ENCODE measurements at regions not wholly inside any gene's neighbourhood (a gene's known extent, or its start where the extent isn't known, plus 50 kb on each side); places are given as distances from the start of the nearest gene placed in this dataset.

DNA sequence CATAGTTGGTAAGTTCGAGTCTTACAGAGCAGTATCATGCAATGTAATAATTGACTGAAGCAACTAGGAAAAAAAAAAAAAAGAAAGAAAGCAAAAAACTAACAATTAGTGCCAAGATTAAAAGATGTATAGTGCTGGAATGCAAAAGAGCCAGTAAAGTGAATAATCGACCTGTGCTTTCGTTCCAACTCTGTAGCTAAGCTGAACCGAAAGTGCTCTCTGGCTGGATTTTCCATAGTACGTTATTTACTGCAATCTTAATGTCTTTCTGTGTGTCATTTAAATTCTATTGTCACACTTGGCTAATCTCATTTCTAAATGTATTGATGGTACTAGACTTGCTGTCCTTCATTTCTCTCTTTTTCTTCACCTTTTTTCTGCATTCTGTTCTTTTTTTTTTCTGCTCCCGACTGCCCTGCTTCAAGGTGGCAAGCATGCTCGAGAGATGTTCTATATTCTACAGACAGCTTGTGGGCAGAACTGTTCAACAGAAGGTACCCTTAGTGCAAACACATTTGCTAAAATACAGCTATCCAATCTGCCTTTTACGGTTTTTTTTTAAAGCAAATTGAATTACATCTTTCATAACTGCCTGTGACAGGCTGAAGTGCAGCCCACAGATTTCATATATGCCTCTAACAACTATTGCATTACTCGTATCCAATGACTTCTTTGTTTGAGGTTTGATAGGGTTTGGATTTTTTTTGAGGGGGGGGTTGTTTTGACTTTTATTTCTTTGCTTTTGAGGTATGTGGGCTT, 204.2 kb upstream of the MTNR1B start:
- TF ChIP-seq TCF7L2 (IDR thresholded peaks at IDR 0.05; ENCODE audit: low read depth, low read length): no peak
- TF ChIP-seq SIN3A (IDR thresholded peaks at IDR 0.05; ENCODE audit: borderline replicate concordance, insufficient read depth, low read depth, low read length): no peak
- TF ChIP-seq, protein P1, sequence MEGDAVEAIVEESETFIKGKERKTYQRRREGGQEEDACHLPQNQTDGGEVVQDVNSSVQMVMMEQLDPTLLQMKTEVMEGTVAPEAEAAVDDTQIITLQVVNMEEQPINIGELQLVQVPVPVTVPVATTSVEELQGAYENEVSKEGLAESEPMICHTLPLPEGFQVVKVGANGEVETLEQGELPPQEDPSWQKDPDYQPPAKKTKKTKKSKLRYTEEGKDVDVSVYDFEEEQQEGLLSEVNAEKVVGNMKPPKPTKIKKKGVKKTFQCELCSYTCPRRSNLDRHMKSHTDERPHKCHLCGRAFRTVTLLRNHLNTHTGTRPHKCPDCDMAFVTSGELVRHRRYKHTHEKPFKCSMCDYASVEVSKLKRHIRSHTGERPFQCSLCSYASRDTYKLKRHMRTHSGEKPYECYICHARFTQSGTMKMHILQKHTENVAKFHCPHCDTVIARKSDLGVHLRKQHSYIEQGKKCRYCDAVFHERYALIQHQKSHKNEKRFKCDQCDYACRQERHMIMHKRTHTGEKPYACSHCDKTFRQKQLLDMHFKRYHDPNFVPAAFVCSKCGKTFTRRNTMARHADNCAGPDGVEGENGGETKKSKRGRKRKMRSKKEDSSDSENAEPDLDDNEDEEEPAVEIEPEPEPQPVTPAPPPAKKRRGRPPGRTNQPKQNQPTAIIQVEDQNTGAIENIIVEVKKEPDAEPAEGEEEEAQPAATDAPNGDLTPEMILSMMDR (IDR thresholded peaks at IDR 0.05): no peak
- TF ChIP-seq, protein P2, sequence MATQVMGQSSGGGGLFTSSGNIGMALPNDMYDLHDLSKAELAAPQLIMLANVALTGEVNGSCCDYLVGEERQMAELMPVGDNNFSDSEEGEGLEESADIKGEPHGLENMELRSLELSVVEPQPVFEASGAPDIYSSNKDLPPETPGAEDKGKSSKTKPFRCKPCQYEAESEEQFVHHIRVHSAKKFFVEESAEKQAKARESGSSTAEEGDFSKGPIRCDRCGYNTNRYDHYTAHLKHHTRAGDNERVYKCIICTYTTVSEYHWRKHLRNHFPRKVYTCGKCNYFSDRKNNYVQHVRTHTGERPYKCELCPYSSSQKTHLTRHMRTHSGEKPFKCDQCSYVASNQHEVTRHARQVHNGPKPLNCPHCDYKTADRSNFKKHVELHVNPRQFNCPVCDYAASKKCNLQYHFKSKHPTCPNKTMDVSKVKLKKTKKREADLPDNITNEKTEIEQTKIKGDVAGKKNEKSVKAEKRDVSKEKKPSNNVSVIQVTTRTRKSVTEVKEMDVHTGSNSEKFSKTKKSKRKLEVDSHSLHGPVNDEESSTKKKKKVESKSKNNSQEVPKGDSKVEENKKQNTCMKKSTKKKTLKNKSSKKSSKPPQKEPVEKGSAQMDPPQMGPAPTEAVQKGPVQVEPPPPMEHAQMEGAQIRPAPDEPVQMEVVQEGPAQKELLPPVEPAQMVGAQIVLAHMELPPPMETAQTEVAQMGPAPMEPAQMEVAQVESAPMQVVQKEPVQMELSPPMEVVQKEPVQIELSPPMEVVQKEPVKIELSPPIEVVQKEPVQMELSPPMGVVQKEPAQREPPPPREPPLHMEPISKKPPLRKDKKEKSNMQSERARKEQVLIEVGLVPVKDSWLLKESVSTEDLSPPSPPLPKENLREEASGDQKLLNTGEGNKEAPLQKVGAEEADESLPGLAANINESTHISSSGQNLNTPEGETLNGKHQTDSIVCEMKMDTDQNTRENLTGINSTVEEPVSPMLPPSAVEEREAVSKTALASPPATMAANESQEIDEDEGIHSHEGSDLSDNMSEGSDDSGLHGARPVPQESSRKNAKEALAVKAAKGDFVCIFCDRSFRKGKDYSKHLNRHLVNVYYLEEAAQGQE (IDR thresholded peaks at IDR 0.05; ENCODE audit: insufficient read depth in 1 of 2, low read depth in 2 of 2, low read length in 1 of 2): no peak
- TF ChIP-seq POLR2AphosphoS5 (IDR thresholded peaks at IDR 0.05; ENCODE audit: low read depth, low read length): no peak
- in situ Hi-C loops (cut with HindIII; ENCODE audit: low pct_unique_long_range_greater_than_20kb, low sequenced_read_pairs) (no loop called here), intact Hi-C loops (cut with micrococcal nuclease; ENCODE audit: unreplicated experiment) (no loop called here)
- Histone ChIP-seq H3K9me3 (ENCODE audit: control insufficient read depth, insufficient read depth, low read depth, low read length) (no peaks in the 10 kb centered on the region), H3K4me1 (ENCODE audit: control insufficient read depth, insufficient read depth, low read length) (no peaks in the 10 kb centered on the region), H3K36me3 (ENCODE audit: control insufficient read depth, insufficient read depth, low read length) (no peaks in the 10 kb centered on the region), H3K27me3 (ENCODE audit: control insufficient read depth, insufficient read depth, low read length) (no peaks in the 10 kb centered on the region), H3K27ac (ENCODE audit: low read length) (no peak overlapping the region), H3K4me3 (ENCODE audit: low read depth in 2 of 2, low read length in 2 of 2) (no peak overlapping the region)
- ChIA-PET CTCF (interaction anchor here (0.7 kb wide), 1 partner anchor 1477 kb away, joined by 4 read pairs; no protein-coding TSS in a partner anchor), POLR2A (no interaction called here)
- ATAC-seq: no peak
- no peak for DNase-seq (ENCODE audit: low read depth, low spot score)
- no TSS peak for BruUV-seq (replicated peaks)

DNA sequence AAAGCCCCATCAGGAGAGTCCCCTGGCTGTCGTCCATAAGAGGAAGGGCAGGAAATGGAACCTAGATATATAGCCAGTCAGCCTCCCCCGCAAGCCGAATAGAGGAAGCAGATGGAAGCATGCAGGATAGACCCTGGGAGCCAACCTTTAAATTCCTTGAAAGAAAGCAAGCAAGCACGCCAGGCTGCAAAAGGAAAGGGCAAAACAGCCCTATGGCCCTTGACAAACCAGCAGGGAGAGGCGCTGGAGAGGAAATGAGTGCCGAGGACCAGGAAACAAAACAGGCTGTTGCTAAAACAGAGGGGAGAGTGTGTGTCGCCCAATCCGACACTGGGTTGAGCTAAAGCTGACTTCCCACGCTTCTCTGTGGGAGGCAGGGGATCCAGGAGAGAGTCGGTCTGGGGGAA, 203.5 kb upstream of the MTNR1B start:
- ChIA-PET POLR2A (no interaction called here), CTCF (no interaction called here)
- no TSS peak for BruUV-seq (replicated peaks)
- H3K27me3 ChIP-seq (ENCODE audit: control insufficient read depth, insufficient read depth, low read length): no peaks in the 10 kb centered on the region
- peak overlapping the region in 1 of 2 experiments; percentile 8; a peak in 1 of 4 replicates for H3K4me3 ChIP-seq (ENCODE audit: low read depth in 2 of 2, low read length in 2 of 2)
- no peaks in the 10 kb centered on the region for H3K9me3 ChIP-seq (ENCODE audit: control insufficient read depth, insufficient read depth, low read depth, low read length)
- H3K27ac ChIP-seq (ENCODE audit: low read length): no peak overlapping the region
- intact Hi-C loops (cut with micrococcal nuclease; ENCODE audit: unreplicated experiment): no loop called here
- TF ChIP-seq TCF7L2 (IDR thresholded peaks at IDR 0.05; ENCODE audit: low read depth, low read length) (no peak), POLR2AphosphoS5 (IDR thresholded peaks at IDR 0.05; ENCODE audit: low read depth, low read length) (no peak), SIN3A (IDR thresholded peaks at IDR 0.05; ENCODE audit: borderline replicate concordance, insufficient read depth, low read depth, low read length) (no peak)
- TF ChIP-seq, protein P1 (IDR thresholded peaks at IDR 0.05): no peak
- TF ChIP-seq, protein P2 (IDR thresholded peaks at IDR 0.05; ENCODE audit: insufficient read depth in 1 of 2, low read depth in 2 of 2, low read length in 1 of 2): no peak
- no peak for DNase-seq (ENCODE audit: low read depth, low spot score)
- no peaks in the 10 kb centered on the region for H3K4me1 ChIP-seq (ENCODE audit: control insufficient read depth, insufficient read depth, low read length)
- no peaks in the 10 kb centered on the region for H3K36me3 ChIP-seq (ENCODE audit: control insufficient read depth, insufficient read depth, low read length)
- no peak for ATAC-seq
- in situ Hi-C loops (cut with HindIII; ENCODE audit: low pct_unique_long_range_greater_than_20kb, low sequenced_read_pairs): no loop called here

Measured in Panc1 (cell line).